ENCODE measurements at regions not wholly inside any gene's neighbourhood (a gene's known extent, or its start where the extent isn't known, plus 50 kb on each side); places are given as distances from the start of the nearest gene placed in this dataset.

GRCh38 chr2:9156483-9156882 is 50.1 kb upstream of the ASAP2 start:
- DNase-seq (ENCODE audit: low spot score): no peak

GRCh38 chr2:9154061-9154460 is 52.6 kb upstream of the ASAP2 start:
- no peak for DNase-seq (ENCODE audit: low spot score)

GRCh38 chr2:9153643-9153980 is 53.0 kb upstream of the ASAP2 start:
- no peak for DNase-seq (ENCODE audit: low spot score)

GRCh38 chr2:9152975-9153642 is 53.5 kb upstream of the ASAP2 start:
- no peak for DNase-seq (ENCODE audit: low spot score)

DNA sequence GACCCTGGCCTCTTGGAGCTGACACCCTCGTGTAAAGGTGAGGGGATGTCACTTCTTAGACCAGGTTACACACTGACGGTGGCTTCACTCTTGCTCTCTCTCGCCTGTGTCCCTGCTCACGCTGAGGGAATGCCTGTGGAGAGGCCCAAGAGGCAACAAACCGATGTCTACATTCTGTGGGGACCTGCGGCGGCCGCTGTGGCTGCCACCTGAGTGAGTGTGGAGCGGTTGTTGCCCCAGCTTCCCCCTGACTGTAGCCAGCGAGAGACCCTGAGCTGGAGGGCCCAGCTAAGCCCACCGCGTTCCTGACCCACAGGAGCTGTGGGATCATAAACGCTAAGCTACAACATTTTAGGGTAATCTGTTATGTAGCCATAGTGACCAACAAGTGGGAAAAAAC is 55.7 kb upstream of the ASAP2 start:
- no peak for DNase-seq (ENCODE audit: low spot score)

- no peak for DNase-seq (ENCODE audit: low spot score)
These were observed 56.1 kb upstream of the ASAP2 start for GRCh38 chr2:9150568-9150900.

- no peak for DNase-seq (ENCODE audit: low spot score)
These were observed 56.7 kb upstream of the ASAP2 start for GRCh38 chr2:9149726-9150567.

GRCh38 chr2:9149388-9149660 is 57.3 kb upstream of the ASAP2 start:
- DNase-seq (ENCODE audit: low spot score): no peak

DNA sequence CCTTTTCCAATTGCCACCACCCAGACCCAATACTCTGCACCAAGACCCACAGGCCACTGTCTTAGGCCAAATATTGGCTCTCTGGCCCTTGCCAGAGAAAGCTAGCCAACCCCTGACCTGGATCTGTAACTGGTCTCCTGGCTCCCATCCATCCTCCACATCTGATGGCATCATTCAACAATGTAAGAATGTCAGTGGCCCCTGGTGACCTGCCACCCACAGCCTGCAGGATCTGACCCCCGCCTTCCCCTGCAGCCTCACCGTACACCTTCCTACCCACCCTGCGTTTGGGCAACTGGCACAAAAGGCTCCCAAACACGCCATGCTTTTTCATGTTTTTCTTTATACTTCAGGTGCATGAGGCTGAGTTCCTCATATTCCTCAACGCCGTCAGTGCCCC is 60.0 kb upstream of the ASAP2 start:
- no peak for DNase-seq (ENCODE audit: low spot score)

- no peak for DNase-seq (ENCODE audit: low spot score)
These were observed 60.7 kb upstream of the ASAP2 start for GRCh38 chr2:9145752-9146430.

GRCh38 chr2:9145109-9145751 is 61.4 kb upstream of the ASAP2 start:
- DNase-seq (ENCODE audit: low spot score): no peak

DNA sequence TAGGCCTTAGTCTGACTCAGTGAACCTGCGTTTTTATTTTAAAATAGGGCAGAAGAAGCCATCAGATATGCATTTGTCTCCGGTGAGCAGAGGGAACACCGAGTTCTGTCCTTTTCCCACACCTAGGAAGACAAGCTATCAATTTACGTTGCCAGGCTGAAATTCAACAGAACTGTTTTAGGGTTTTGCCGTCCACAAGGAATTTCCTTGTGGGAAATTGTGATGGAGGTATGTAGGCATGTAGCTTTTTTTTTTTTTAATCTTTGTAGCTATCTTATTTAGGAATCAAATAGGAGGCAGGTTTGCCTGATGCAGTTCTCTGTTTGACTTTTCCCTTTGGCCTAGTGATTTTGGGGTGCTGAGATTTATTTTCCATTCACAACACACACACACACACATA is 62.0 kb upstream of the ASAP2 start:
- no peak for DNase-seq (ENCODE audit: low spot score)

GRCh38 chr2:9144046-9144445 is 62.6 kb upstream of the ASAP2 start:
- no peak for DNase-seq (ENCODE audit: low spot score)

GRCh38 chr2:9143264-9143815 is 63.3 kb upstream of the ASAP2 start:
- no peak for DNase-seq (ENCODE audit: low spot score)

- peak; percentile 84 for DNase-seq (ENCODE audit: low spot score)
These were observed 63.9 kb upstream of the ASAP2 start for GRCh38 chr2:9142551-9143263.

DNA sequence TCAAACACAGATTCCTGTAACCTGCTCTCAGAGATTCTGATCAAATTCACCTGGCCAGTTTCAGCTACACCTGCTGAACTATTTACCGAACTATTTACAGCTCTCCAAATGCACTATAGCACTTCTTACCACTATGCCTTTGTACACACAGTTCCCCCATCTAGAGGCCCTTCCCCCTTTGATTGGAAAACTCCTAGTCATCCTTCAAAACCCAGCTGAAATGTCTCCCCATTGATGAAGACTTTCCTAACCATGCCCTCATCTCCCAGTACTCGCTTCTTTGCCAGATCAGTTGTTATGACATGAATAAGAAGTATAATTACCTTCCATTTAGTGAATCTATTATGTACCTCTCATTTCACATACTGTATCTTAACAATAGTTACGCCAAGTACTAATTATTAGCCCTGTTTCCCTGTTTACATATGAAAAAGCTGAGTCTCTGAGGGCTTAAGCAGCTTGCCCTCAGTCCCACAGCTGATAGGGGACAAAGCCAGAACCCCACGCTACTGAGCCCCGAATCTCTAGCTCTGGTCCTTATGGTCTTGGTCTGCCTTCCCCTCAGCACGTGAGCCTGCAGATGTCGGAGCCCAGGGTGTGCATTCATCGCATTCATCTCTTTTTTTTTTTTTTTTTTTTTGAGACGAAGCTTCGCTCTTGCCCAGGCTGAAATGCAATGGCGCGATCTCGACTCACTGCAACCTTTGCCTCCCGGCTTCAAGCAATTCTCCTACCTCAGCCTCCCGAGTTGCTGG is 64.7 kb upstream of the ASAP2 start:
- DNase-seq (ENCODE audit: low spot score): no peak

DNA sequence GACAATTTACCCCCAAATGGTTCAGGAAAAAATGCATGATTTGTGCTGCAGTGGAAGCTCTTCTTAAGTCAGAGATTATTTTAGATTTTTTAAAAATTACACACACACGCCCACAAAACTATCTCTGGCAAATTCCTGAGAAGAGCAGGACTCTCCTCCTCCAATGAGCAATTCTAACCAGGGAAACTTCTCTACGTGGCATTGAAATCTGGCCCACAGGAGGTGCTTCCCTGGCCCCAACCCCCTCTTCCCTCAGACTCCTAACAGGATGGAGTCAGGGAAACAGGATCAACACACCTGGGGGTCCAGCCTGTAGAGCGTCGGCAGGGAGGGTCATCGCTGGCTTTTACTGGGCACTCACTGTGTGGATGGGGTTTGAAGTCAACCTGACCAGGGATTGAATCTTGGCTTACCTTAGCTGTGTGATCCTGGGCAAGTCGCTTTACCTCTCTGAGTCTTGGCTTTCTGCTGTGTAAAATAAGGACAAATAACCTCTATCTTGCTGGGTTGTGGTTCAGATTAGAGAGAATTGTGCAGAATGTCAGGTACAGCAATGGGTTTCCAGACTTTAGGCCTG is 65.4 kb upstream of the ASAP2 start:
- DNase-seq (ENCODE audit: low spot score): no peak

GRCh38 chr2:9140645-9141044 is 66.0 kb upstream of the ASAP2 start:
- no peak for DNase-seq (ENCODE audit: low spot score)

DNA sequence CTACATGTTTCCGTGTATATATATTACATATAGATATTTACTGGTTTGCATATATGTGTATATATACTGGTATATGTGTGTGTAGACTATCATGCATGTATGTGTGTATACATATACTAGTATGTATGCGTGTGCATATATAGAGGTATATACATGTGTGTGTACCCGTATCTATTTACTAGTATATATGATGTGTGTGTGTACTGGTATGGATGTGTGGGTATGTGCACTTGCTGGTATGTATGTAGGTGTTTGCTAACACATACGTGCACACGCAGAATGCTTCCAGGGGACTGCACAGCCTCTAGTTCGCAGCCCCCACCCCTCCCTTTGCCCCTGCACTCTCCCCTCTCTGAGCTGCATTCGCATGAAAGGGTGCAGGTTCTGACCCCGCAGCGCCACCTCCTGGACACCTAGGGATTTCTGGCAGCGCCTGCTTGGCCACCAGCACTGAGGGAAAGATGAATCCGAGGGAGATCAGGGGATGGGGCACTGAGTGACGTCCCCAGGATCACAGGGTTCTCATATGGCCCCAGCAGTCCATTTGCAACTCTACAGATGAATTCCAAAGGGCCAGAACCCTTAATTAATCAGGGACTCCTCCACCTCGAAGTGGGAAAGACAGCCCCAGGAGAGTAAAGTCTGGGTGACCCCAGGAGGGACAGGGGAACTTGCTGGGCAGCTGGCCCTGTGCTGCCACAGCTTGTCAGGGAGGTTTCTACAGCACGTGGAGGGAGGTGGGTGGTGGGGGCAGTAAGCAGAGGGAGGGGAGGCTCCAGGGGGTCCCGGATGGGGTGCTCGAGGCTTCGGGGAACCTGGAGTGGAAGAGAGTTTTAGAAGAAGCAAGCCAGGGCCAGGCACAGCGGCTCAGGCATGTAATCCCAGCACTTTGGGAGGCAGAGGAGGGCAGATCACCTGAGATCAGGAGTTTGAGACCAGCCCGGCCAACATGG is 66.8 kb upstream of the ASAP2 start:
- peak; percentile 75 for DNase-seq (ENCODE audit: low spot score)

All from mucosa of gallbladder (tissue), 1 donor.